ENCODE measurements at regions not wholly inside any gene's neighbourhood (a gene's known extent, or its start where the extent isn't known, plus 50 kb on each side); places are given as distances from the start of the nearest gene placed in this dataset.

GRCh38 chr9:75541734-75542133 lies 348.7 kb upstream of the PCSK5 start:
- H3K27ac ChIP-seq (ENCODE audit: extremely low read depth, low read depth, low read length) = no peak overlapping the region
- H3K4me1 ChIP-seq (ENCODE audit: control insufficient read depth, insufficient read depth, low read length) = 0 out of 2 replicates have a peak, but pooled peaks cover 2% of the 10 kb centered on the region
- no peaks in the 10 kb centered on the region for H3K36me3 ChIP-seq (ENCODE audit: control insufficient read depth in 2 of 2, insufficient read depth in 1 of 2, low read length in 2 of 2)
- H3K4me3 ChIP-seq (ENCODE audit: low read depth, low read length) = no peak overlapping the region
- POLR2A ChIA-PET = no interaction called here
- CTCF ChIA-PET = interaction anchor here (0.7 to 1.0 kb wide), 2 partner anchors 340 to 375 kb away, joined by 3 to 4 read pairs; no protein-coding TSS in a partner anchor
- no peaks in the 10 kb centered on the region for H3K9me3 ChIP-seq (ENCODE audit: control insufficient read depth, insufficient read depth, low read depth, low read length)
- TF ChIP-seq ZNF621 (tag by site-specific recombination; IDR thresholded peaks at IDR 0.05) (no peak), ZNF394 (tag by site-specific recombination; IDR thresholded peaks at IDR 0.05; ENCODE audit: borderline replicate concordance) (no peak), ZBTB7A (tag by site-specific recombination; IDR thresholded peaks at IDR 0.05; ENCODE audit: low read depth) (no peak), MZF1 (tag by site-specific recombination; IDR thresholded peaks at IDR 0.05; ENCODE audit: borderline replicate concordance) (no peak), ZNF521 (tag by site-specific recombination; IDR thresholded peaks at IDR 0.05) (no peak)

- ChIA-PET CTCF (no interaction called here), POLR2A (interaction anchor here (0.6 kb wide), 1 partner anchor 10 kb away, joined by 3 read pairs; no protein-coding TSS in a partner anchor)
- H3K27ac ChIP-seq (ENCODE audit: extremely low read depth, low read depth, low read length) = no peak overlapping the region
- no peak for TF ChIP-seq ZNF549 (tag by site-specific recombination; IDR thresholded peaks at IDR 0.05)
- TF ChIP-seq ZNF132 (tag by site-specific recombination; IDR thresholded peaks at IDR 0.05; ENCODE audit: borderline replicate concordance) = no peak
- no peak for TF ChIP-seq ZNF624 (tag by site-specific recombination; IDR thresholded peaks at IDR 0.05)
- TF ChIP-seq ZNF776 (tag by site-specific recombination; IDR thresholded peaks at IDR 0.05; ENCODE audit: borderline replicate concordance) = no peak
- TF ChIP-seq ZNF404 (tag by site-specific recombination; IDR thresholded peaks at IDR 0.05) = no peak
- no peak for TF ChIP-seq HIC1 (tag by site-specific recombination; IDR thresholded peaks at IDR 0.05)
- TF ChIP-seq, protein P1, sequence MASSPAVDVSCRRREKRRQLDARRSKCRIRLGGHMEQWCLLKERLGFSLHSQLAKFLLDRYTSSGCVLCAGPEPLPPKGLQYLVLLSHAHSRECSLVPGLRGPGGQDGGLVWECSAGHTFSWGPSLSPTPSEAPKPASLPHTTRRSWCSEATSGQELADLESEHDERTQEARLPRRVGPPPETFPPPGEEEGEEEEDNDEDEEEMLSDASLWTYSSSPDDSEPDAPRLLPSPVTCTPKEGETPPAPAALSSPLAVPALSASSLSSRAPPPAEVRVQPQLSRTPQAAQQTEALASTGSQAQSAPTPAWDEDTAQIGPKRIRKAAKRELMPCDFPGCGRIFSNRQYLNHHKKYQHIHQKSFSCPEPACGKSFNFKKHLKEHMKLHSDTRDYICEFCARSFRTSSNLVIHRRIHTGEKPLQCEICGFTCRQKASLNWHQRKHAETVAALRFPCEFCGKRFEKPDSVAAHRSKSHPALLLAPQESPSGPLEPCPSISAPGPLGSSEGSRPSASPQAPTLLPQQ (tag by site-specific recombination; IDR thresholded peaks at IDR 0.05) = no peak
- TF ChIP-seq, protein P2, sequence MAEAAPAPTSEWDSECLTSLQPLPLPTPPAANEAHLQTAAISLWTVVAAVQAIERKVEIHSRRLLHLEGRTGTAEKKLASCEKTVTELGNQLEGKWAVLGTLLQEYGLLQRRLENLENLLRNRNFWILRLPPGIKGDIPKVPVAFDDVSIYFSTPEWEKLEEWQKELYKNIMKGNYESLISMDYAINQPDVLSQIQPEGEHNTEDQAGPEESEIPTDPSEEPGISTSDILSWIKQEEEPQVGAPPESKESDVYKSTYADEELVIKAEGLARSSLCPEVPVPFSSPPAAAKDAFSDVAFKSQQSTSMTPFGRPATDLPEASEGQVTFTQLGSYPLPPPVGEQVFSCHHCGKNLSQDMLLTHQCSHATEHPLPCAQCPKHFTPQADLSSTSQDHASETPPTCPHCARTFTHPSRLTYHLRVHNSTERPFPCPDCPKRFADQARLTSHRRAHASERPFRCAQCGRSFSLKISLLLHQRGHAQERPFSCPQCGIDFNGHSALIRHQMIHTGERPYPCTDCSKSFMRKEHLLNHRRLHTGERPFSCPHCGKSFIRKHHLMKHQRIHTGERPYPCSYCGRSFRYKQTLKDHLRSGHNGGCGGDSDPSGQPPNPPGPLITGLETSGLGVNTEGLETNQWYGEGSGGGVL (tag by site-specific recombination; IDR thresholded peaks at IDR 0.05) = no peak
- TF ChIP-seq ZBTB44 (tag by site-specific recombination; IDR thresholded peaks at IDR 0.05) = no peak
- TF ChIP-seq ZNF140 (tag by site-specific recombination; IDR thresholded peaks at IDR 0.05) = no peak
- no peak for TF ChIP-seq ZNF16 (tag by site-specific recombination; IDR thresholded peaks at IDR 0.05; ENCODE audit: low read depth)
- no peak for TF ChIP-seq KLF9 (tag by site-specific recombination; IDR thresholded peaks at IDR 0.05; ENCODE audit: low read depth)
- 0 out of 2 replicates have a peak, but pooled peaks cover 2% of the 10 kb centered on the region for H3K4me1 ChIP-seq (ENCODE audit: control insufficient read depth, insufficient read depth, low read length)
- H3K36me3 ChIP-seq (ENCODE audit: control insufficient read depth in 2 of 2, insufficient read depth in 1 of 2, low read length in 2 of 2) = no peaks in the 10 kb centered on the region
- no peaks in the 10 kb centered on the region for H3K9me3 ChIP-seq (ENCODE audit: control insufficient read depth, insufficient read depth, low read depth, low read length)
- H3K4me3 ChIP-seq (ENCODE audit: low read depth, low read length) = no peak overlapping the region
These were observed 345.7 kb upstream of the PCSK5 start for GRCh38 chr9:75544815-75545214.

All from HEK293 (cell line).